Renal cortex interstitium (tissue), 11 donors: ENCODE measurements at regions not wholly inside any gene's neighbourhood (a gene's known extent, or its start where the extent isn't known, plus 50 kb on each side); places are given as distances from the start of the nearest gene placed in this dataset.
"Not testable (repeated sequence)": the region's sequence is repeated elsewhere in the genome, so short reads cannot be mapped to it uniquely, and the experiment has no call there.

Experiments
- DNase-seq, 11 donors: peaks; one replicate each; pipeline ENCODE4 v3.0.0-alpha.2; 2013; ENCODE audit warnings: low read depth in 9 of 11, low spot score in 4 of 11; ENCODE audit errors: extremely low read depth in 1 of 11

GRCh38 chr5:7307709-7308108 lies 88.2 kb upstream of the ADCY2 start:
- not testable (repeated sequence) for DNase-seq

DNA sequence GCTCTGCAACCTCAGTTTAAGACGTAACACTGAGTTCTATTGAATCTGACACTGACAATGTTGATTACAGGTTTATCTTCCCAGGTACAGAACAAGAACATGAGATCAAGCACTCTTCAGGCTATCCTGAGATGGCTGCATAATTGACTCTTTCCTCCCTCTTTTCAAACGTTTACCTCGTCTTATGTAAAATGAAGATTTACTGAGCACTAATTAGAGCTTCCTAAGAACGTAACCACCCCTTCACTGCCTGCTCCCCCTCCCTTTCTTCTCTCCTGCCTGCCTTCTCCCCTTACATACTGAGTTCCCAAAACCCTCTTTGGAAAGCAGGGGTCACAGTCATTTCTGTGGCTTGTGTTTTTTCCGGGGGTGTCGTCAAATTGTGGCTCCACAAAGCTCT lies 86.2 kb upstream of the ADCY2 start:
- not testable (repeated sequence) for DNase-seq

DNA sequence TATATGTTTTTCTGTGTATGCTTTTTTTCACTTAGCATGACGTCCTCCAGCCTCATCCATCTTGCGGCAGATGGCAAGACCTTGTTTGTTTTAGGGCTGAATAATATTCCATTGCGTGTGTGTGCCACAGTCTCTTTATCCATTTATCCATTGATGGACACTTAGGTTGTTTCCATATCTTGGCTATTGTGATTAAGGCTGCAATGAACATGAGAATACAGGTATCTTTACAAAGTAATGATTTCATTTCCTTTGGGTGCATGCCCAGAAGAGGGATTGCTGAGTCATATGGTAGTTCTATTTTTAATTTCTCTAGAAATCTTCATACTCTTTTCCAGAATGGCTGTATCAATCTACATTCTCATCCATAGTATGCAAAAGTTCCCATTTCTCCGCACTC lies 85.3 kb upstream of the ADCY2 start:
- not testable (repeated sequence) for DNase-seq

- no peak for DNase-seq
These were observed 80.8 kb upstream of the ADCY2 start for GRCh38 chr5:7315118-7315517.

DNA sequence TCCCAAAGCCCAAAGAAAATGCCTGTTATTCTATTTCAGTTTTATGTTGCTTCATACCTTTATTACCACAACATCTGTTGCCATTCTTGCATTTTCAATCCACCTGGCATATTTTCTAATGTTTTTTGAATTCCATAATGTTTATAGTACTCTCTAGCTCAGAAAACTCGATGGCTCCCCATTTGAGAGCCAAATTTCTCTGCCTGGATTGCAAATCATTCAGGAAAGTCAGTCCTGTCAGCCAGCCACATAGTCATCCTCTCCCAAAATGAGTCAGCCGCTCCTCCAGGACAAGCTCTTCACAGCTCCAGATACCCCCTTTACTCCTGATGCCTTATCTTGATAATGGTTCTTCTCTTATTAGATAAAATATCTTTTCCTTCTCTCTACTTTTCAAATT lies 78.2 kb upstream of the ADCY2 start:
- no peak for DNase-seq

DNA sequence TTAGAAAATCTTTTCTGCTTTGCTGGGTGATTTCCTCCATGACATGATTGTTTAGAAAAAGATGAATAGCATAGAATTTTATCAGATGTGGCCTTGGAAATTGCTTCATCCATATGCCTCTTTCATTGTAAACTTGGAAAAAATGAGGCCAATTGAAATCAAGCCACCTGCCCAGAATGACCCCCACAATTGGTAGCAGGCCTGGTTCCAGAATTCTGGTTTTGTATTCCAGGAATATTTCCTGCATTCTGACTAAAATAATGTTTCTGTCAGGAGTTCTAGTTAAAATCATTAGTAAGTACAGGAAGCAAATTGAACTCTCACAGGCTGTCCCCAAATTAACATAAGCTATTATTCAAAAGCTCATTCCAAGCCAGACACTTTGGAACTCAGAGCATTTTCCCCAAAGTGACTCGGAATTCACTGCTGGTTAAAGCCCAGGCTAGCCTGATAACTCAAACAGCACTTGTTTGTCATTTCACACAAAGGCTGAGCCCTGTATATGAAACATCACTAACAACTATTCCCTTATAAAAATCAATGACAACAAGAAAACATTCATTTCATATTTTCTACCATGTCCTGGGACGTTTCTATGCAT lies 75.1 kb upstream of the ADCY2 start:
- no peak for DNase-seq

- DNase-seq = no peak
These were observed 74.2 kb upstream of the ADCY2 start for GRCh38 chr5:7321724-7322123.

DNA sequence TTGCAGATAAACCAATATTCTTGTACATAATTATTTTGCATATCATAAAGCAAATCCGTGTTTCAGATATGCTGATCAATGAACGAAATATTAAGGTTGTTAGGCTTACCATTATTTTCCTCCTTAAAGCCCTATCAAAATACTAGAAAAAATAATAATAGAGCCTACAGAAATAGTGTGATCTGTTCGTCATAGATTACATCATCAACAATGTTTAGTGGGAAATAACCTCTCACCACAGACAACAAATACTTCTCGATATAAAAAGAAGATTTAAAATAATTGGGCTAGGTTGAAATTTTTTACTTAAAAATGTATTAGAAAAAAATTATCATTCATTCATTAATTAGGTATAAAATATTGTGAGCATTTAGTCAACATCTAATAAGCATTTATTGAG lies 71.0 kb upstream of the ADCY2 start:
- DNase-seq = no peak

GRCh38 chr5:7325975-7326913 lies 69.7 kb upstream of the ADCY2 start:
- no peak for DNase-seq

DNA sequence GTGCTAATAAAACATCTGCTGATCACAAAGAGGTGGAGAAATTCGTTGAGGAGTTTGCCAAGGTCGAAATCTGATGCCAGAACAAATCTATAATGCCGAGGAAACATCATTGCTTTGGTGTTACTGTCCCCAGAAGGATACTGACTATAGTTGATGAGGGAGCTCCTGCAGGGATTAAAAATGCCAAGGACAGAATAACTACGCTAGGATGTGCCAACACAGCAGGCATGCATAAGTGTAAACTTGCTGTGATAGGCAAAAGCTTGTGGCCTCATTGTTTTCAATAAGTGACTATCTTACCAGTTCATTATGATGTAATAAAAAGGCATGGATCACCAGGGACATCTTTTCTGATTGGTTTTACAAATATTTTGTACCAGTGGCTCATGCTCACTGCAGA lies 66.8 kb upstream of the ADCY2 start:
- no peak for DNase-seq

DNA sequence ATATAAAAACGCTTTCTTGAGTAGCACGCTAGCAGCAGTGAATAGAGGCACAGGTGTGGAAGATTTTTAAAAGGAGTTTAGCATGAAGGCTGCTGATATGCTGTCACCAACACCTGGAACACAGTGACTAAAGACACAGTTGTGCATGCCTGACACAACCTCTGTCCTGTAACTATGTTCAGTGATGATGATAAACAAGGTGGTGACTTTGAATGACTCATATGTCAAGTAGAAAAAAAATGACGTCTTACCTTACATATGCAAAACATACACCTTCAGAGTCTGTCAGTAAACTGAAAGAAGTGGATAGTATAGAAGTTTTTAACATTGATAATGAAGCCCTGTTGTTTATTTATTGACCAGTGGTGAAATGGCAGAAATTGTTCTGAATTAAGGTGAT lies 66.2 kb upstream of the ADCY2 start:
- DNase-seq = no peak

GRCh38 chr5:7330256-7330655 lies 65.7 kb upstream of the ADCY2 start:
- no peak for DNase-seq

DNA sequence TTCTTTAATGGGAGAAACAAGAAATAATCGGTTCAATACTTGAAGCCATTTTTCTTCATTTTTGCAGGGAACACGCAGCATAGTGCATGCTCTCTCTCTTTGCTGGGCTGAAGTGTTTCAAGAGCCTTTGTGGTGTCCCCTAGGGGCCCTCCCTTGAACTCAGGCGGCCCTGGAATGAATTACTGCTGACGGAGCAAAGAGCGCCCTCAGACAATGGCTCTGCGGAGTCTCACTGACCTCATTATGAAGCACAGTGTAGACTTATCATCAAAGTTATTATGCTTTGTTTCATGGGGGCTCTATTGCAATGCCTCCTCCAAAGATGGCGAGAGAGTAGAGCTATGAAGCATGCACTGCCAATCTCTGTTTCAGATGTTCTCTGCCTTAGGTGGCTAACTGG lies 64.8 kb upstream of the ADCY2 start:
- DNase-seq = no peak
